Thymus (tissue), 11 donors: ENCODE measurements at regions not wholly inside any gene's neighbourhood (a gene's known extent, or its start where the extent isn't known, plus 50 kb on each side); places are given as distances from the start of the nearest gene placed in this dataset.
"Not testable (repeated sequence)": the region's sequence is repeated elsewhere in the genome, so short reads cannot be mapped to it uniquely, and the experiment has no call there.

Source experiments
- DNase-seq, 9 donors: peaks; one replicate each; pipeline ENCODE4 v3.0.0-alpha.2; 2013; ENCODE audit warnings: low spot score in 9 of 9, low read depth in 6 of 9, missing footprints in 1 of 9
- H3K27ac ChIP-seq, 2 donors: one replicate each; pipeline ENCODE4 v1.5.1; 2013; ENCODE audit warnings: control low read depth in 1 of 2, low read depth in 1 of 2, low read length in 1 of 2, mild to moderate bottlenecking in 1 of 2, moderate library complexity in 1 of 2
- H3K27me3 ChIP-seq, 2 donors: one replicate each; pipeline ENCODE4 v1.5.1; 2013; ENCODE audit warnings: low read length in 1 of 2; ENCODE audit not compliant: control insufficient read depth in 2 of 2, insufficient read depth in 1 of 2
- H3K36me3 ChIP-seq, 2 donors: one replicate each; pipeline ENCODE4 v1.5.1; 2013; ENCODE audit warnings: low read length in 1 of 2, mild to moderate bottlenecking in 1 of 2, moderate library complexity in 1 of 2; ENCODE audit not compliant: control insufficient read depth in 2 of 2, insufficient read depth in 2 of 2
- H3K4me1 ChIP-seq, 2 donors: one replicate each; pipeline ENCODE4 v1.5.1; 2013; ENCODE audit warnings: low read length in 2 of 2; ENCODE audit not compliant: control insufficient read depth in 2 of 2, insufficient read depth in 2 of 2
- H3K4me3 ChIP-seq, 2 donors: one replicate each; pipeline ENCODE4 v1.5.1; 2013; ENCODE audit warnings: low read length in 2 of 2, control low read depth in 1 of 2, mild to moderate bottlenecking in 1 of 2
- H3K9me3 ChIP-seq, 2 donors: one replicate each; pipeline ENCODE4 v1.5.1; 2013; ENCODE audit warnings: low read length in 1 of 2, mild to moderate bottlenecking in 1 of 2; ENCODE audit not compliant: control insufficient read depth in 2 of 2, insufficient read depth in 1 of 2
- WGBS: extraction: QIAGEN DNeasy Blood & Tissue Kit; methylation state at CpG from one replicate; pipeline ENCODE4 v1.1.7; 2013; 5-methylcytosine and 5-hydroxymethylcytosine counted together
- donor health status: healthy.

GRCh38 chr17:77560841-77561240 lies 397.7 kb upstream of the TNRC6C start:
- 87% methylated on average over 13 of the region's 13 CpGs for WGBS
- Histone ChIP-seq H3K9me3 (peaks cover 1 to 7% of the 10 kb centered on the region in 2 donors), H3K27ac (no peak overlapping the region), H3K27me3 (peaks cover 0 to 18% of the 10 kb centered on the region in 2 donors), H3K4me3 (no peak overlapping the region), H3K4me1 (no peaks in the 10 kb centered on the region), H3K36me3 (no peaks in the 10 kb centered on the region)
- no peak for DNase-seq

DNA sequence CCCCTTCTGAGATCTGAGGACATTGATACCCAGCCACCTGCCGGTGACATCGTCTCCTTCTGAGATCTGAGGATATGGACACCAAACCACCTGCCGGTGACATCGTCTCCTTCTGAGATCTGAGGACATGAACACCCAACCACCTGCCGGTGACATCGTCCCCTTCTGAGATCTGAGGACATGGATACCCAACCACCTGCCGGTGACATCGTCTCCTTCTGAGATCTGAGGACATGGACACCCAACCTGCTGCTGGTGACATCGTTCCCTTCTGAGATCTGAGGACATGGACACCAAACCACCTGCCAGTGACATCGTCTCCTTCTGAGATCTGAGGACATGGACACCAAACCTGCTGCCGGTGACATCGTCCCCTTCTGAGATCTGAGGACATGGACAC lies 396.1 kb upstream of the TNRC6C start:
- H3K27ac ChIP-seq, H3K27me3 ChIP-seq, DNase-seq, H3K36me3 ChIP-seq, H3K4me3 ChIP-seq, H3K4me1 ChIP-seq, H3K9me3 ChIP-seq: not testable (repeated sequence)
- 69% methylated on average over 10 of the region's 12 CpGs for WGBS

- Histone ChIP-seq H3K4me3 (no peak overlapping the region), H3K4me1 (no peaks in the 10 kb centered on the region), H3K36me3 (no peaks in the 10 kb centered on the region), H3K27me3 (peaks cover 0 to 3% of the 10 kb centered on the region in 2 donors), H3K27ac (no peak overlapping the region), H3K9me3 (peaks cover 1 to 7% of the 10 kb centered on the region in 2 donors)
- 75% methylated on average over 7 of the region's 7 CpGs for WGBS
- DNase-seq: no peak
Measured at GRCh38 chr17:77563439-77564102, 394.9 kb upstream of the TNRC6C start.

GRCh38 chr17:77564278-77564920 lies 394.1 kb upstream of the TNRC6C start:
- no peak for DNase-seq

GRCh38 chr17:77565166-77565565 lies 393.3 kb upstream of the TNRC6C start:
- WGBS: 94% methylated on average over 7 of the region's 7 CpGs
- Histone ChIP-seq H3K27me3 (peaks cover 0 to 2% of the 10 kb centered on the region in 2 donors), H3K9me3 (peaks cover 1 to 7% of the 10 kb centered on the region in 2 donors), H3K4me1 (no peaks in the 10 kb centered on the region), H3K4me3 (no peak overlapping the region), H3K27ac (no peak overlapping the region), H3K36me3 (no peaks in the 10 kb centered on the region)
- no peak for DNase-seq

More at GRCh38 chr17:77564278-77564920, 394.1 kb upstream of the TNRC6C start:
- Histone ChIP-seq H3K4me1 (no peaks in the 10 kb centered on the region), H3K36me3 (no peaks in the 10 kb centered on the region), H3K9me3 (peaks cover 1 to 7% of the 10 kb centered on the region in 2 donors), H3K27ac (no peak overlapping the region), H3K27me3 (no peaks in the 10 kb centered on the region), H3K4me3 (no peak overlapping the region)
- 97% methylated on average over 13 of the region's 13 CpGs for WGBS

DNA sequence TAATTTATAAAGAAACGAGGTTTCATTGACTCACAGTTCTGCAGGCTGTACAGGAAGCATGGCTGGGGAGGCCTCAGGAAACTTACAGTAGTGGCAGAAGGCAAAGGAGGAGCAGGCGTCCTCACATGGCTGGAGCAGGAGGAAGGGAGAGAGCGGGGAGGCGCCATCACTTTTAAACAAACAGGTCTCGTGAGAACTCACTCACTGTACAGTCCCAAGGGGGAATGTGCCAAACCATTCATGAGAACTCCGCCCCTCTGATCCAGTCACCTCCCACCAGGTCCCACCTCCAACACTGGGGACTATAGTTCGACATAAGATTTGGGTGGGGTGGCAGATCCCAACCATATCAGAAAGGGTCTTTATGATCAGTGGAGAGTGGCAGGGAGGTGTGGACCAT lies 392.4 kb upstream of the TNRC6C start:
- Histone ChIP-seq H3K36me3 (no peaks in the 10 kb centered on the region), H3K4me3 (no peak overlapping the region), H3K9me3 (peaks cover 1 to 7% of the 10 kb centered on the region in 2 donors), H3K27ac (no peak overlapping the region), H3K27me3 (peaks cover 0 to 12% of the 10 kb centered on the region in 2 donors), H3K4me1 (peaks cover 2 to 5% of the 10 kb centered on the region in 2 donors)
- WGBS: 87% methylated on average over 7 of the region's 7 CpGs
- DNase-seq: no peak

GRCh38 chr17:77566566-77567138 lies 391.9 kb upstream of the TNRC6C start:
- DNase-seq: no peak
- Histone ChIP-seq H3K27me3 (peaks cover 0 to 17% of the 10 kb centered on the region in 2 donors), H3K4me3 (no peak overlapping the region), H3K36me3 (no peaks in the 10 kb centered on the region), H3K4me1 (peaks cover 7 to 10% of the 10 kb centered on the region in 2 donors), H3K27ac (no peak overlapping the region), H3K9me3 (peaks cover 1 to 7% of the 10 kb centered on the region in 2 donors)
- over 99% methylated on average over 13 of the region's 13 CpGs for WGBS

GRCh38 chr17:77568540-77568939 lies 390.0 kb upstream of the TNRC6C start:
- H3K4me3 ChIP-seq: no peak overlapping the region
- H3K36me3 ChIP-seq: no peaks in the 10 kb centered on the region
- H3K27me3 ChIP-seq: peaks cover 0 to 30% of the 10 kb centered on the region in 2 donors
- no peaks in the 10 kb centered on the region for H3K9me3 ChIP-seq
- DNase-seq: no peak
- WGBS: 89% methylated on average over 7 of the region's 7 CpGs
- peaks cover 12 to 21% of the 10 kb centered on the region in 2 donors for H3K4me1 ChIP-seq
- no peak overlapping the region for H3K27ac ChIP-seq

DNA sequence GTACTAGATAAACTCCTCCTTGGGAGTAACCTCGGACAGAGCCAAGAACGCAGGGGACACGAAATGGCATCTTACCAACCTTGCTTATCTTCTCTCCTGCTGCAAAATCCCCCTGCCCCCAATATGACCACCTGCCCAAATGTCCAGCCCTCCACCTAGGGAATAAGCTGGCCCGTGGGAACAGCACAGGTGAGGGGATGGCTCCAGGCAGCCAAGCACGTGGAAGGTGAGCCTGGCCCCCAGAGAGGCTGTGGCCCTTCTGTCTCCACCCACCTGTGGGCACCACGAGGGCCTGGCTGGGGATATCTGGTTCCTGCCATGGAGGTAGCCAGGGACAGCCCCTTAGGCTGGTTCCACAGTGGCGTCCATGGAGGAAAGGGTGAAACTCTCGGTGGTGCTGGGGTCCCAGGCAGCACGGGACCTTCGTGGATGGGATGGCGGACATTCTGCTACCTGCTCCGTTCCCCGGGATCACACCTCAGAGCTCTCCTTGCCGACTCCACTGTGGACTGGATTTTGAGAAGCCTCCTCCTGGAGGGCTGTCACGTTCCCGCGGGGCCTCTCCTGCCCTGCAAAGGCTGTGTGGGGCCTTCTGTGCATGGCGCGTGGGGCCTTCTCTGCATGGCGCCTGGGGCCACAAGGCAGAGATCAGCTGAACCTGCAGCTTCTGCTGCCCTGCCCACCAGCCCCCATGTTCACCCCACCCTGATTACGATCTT lies 388.5 kb upstream of the TNRC6C start:
- H3K4me3 ChIP-seq: no peak overlapping the region
- no peak for DNase-seq
- H3K9me3 ChIP-seq: no peaks in the 10 kb centered on the region
- H3K36me3 ChIP-seq: no peaks in the 10 kb centered on the region
- H3K4me1 ChIP-seq: peaks cover 12 to 21% of the 10 kb centered on the region in 2 donors
- WGBS: 96% methylated on average over 21 of the region's 21 CpGs
- H3K27ac ChIP-seq: no peak overlapping the region
- peaks cover 0 to 30% of the 10 kb centered on the region in 2 donors for H3K27me3 ChIP-seq
